ENCODE measurements at regions not wholly inside any gene's neighbourhood (a gene's known extent, or its start where the extent isn't known, plus 50 kb on each side); places are given as distances from the start of the nearest gene placed in this dataset.

DNA sequence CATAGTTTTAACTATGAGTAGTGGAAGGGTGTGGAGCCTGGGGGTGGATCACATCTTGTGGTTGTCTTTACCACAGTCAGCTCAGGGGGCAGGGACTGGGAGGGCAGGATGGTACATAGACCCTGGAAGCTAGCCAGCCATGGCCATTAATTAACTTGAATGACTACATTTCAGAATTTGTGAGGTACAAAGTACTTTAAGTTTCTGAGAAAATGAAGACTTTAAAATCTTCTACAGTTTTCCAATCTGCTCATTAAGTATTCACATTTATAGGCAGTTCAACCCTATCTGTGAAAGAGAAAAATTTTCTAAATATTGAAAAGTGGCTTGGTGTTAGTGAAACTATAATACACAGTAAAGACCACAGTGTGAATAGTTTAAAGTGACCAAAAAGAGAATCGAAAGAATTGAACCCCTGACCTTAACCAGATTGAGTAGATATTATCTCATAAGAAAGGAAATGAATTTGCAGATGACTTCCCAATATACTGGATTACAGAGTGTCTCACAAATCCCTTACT is 234.2 kb upstream of the MEF2C start:
- Histone ChIP-seq H3K27me3 (ENCODE audit: low read length) (no peaks in the 10 kb centered on the region), H3K9me2 (replicated peaks; ENCODE audit: insufficient read depth, low read length) (no peaks in the 10 kb centered on the region), H3F3A (ENCODE audit: insufficient read depth) (no peaks in the 10 kb centered on the region), H3K27ac (ENCODE audit: low read depth, low read length) (no peak overlapping the region), H3K4me3 (ENCODE audit: insufficient read depth, low read length, poor library complexity, severe bottlenecking) (no peak overlapping the region), H2AFZ (ENCODE audit: low read depth, low read length, severe bottlenecking) (no peak overlapping the region), H3K9ac (ENCODE audit: low read length) (no peak overlapping the region), H3K36me3 (ENCODE audit: low read length) (no peaks in the 10 kb centered on the region), H3K79me2 (ENCODE audit: insufficient read depth, low read length) (no peaks in the 10 kb centered on the region), H3K4me2 (ENCODE audit: low read depth, low read length, poor library complexity, severe bottlenecking) (no peak overlapping the region), H4K20me1 (ENCODE audit: low read depth, low read length) (no peaks in the 10 kb centered on the region), H3K9me3 (ENCODE audit: insufficient read depth, low read length) (no peaks in the 10 kb centered on the region)
- TF ChIP-seq, protein P1, sequence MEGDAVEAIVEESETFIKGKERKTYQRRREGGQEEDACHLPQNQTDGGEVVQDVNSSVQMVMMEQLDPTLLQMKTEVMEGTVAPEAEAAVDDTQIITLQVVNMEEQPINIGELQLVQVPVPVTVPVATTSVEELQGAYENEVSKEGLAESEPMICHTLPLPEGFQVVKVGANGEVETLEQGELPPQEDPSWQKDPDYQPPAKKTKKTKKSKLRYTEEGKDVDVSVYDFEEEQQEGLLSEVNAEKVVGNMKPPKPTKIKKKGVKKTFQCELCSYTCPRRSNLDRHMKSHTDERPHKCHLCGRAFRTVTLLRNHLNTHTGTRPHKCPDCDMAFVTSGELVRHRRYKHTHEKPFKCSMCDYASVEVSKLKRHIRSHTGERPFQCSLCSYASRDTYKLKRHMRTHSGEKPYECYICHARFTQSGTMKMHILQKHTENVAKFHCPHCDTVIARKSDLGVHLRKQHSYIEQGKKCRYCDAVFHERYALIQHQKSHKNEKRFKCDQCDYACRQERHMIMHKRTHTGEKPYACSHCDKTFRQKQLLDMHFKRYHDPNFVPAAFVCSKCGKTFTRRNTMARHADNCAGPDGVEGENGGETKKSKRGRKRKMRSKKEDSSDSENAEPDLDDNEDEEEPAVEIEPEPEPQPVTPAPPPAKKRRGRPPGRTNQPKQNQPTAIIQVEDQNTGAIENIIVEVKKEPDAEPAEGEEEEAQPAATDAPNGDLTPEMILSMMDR (IDR thresholded peaks at IDR 0.05; ENCODE audit: insufficient read depth, low read length, poor library complexity, severe bottlenecking), result no peak
- no peak for TF ChIP-seq EZH2phosphoT487 (conservative IDR thresholded peaks at IDR 0.05; ENCODE audit: low read length)

DNA sequence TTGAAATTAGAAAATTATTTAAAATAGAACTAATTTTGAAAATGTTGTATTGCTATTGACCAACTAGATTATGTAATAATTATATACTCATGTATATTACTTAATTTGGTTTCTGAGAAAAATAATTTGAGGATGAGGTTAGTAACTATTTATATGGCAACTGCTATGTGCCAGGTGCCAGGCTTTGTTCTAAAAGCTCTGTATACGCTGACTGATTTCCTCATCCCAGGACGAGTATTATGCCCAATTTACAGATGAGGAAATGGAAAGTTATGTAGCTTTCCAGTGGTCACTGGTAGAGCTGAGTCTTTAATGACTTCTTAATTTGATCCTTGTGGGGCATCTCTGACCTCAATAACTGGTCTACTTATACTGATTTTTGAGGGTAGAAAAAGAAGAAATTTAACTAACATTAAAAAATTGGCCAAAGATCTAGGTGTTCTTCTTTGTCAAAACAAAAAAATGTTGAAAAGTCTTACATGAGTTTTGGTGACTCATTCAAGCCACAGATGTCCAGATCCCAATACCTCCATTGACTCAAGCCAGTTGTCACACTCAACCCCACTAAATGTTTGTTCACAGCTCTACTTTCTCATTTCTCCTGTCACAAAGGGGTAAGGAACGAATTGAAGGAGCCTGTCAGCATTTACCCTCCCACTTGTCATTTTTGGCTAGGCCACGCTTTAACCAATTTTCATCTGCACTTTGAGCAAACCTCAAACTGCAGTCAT is 228.1 kb upstream of the MEF2C start:
- H3K27me3 ChIP-seq (ENCODE audit: low read length), result no peaks in the 10 kb centered on the region
- no peak overlapping the region for H2AFZ ChIP-seq (ENCODE audit: low read depth, low read length, severe bottlenecking)
- no peaks in the 10 kb centered on the region for H3F3A ChIP-seq (ENCODE audit: insufficient read depth)
- H3K9me3 ChIP-seq (ENCODE audit: insufficient read depth, low read length), result no peaks in the 10 kb centered on the region
- H3K79me2 ChIP-seq (ENCODE audit: insufficient read depth, low read length), result no peaks in the 10 kb centered on the region
- no peaks in the 10 kb centered on the region for H3K36me3 ChIP-seq (ENCODE audit: low read length)
- H3K4me2 ChIP-seq (ENCODE audit: low read depth, low read length, poor library complexity, severe bottlenecking), result no peak overlapping the region
- H4K20me1 ChIP-seq (ENCODE audit: low read depth, low read length), result no peaks in the 10 kb centered on the region
- no peak overlapping the region for H3K27ac ChIP-seq (ENCODE audit: low read depth, low read length)
- no peak overlapping the region for H3K4me3 ChIP-seq (ENCODE audit: insufficient read depth, low read length, poor library complexity, severe bottlenecking)
- no peaks in the 10 kb centered on the region for H3K9me2 ChIP-seq (replicated peaks; ENCODE audit: insufficient read depth, low read length)
- no peak for TF ChIP-seq EZH2phosphoT487 (conservative IDR thresholded peaks at IDR 0.05; ENCODE audit: low read length)
- TF ChIP-seq, protein P1 (IDR thresholded peaks at IDR 0.05; ENCODE audit: insufficient read depth, low read length, poor library complexity, severe bottlenecking), result no peak
- no peak overlapping the region for H3K9ac ChIP-seq (ENCODE audit: low read length)

DNA sequence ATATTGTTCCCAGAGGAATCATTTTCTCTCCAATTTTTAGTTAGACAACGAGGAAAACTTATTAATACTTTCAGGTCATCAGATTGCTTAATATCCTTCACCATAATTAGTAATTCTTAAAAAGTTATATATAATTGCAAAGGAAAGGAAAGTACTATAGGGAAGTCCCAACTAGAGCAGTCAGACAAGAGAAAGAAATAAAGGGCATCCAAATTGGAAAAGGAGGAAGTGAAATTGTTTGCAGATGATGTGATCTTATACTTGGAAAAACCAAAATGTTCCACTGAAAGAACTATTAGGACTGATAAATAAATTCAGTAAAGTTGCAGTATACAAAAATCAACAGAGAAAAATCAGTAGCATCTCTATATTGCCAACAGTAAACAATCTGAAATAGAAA is 223.5 kb upstream of the MEF2C start:
- no peak overlapping the region for H3K4me2 ChIP-seq (ENCODE audit: low read depth, low read length, poor library complexity, severe bottlenecking)
- H3K4me3 ChIP-seq (ENCODE audit: insufficient read depth, low read length, poor library complexity, severe bottlenecking), result no peak overlapping the region
- H3K79me2 ChIP-seq (ENCODE audit: insufficient read depth, low read length), result no peaks in the 10 kb centered on the region
- H4K20me1 ChIP-seq (ENCODE audit: low read depth, low read length), result no peaks in the 10 kb centered on the region
- no peaks in the 10 kb centered on the region for H3K36me3 ChIP-seq (ENCODE audit: low read length)
- TF ChIP-seq, protein P1 (IDR thresholded peaks at IDR 0.05; ENCODE audit: insufficient read depth, low read length, poor library complexity, severe bottlenecking), result no peak
- TF ChIP-seq EZH2phosphoT487 (conservative IDR thresholded peaks at IDR 0.05; ENCODE audit: low read length), result no peak
- H3K27me3 ChIP-seq (ENCODE audit: low read length), result no peaks in the 10 kb centered on the region
- H3K9me3 ChIP-seq (ENCODE audit: insufficient read depth, low read length), result no peaks in the 10 kb centered on the region
- H3K9me2 ChIP-seq (replicated peaks; ENCODE audit: insufficient read depth, low read length), result no peaks in the 10 kb centered on the region
- H3K27ac ChIP-seq (ENCODE audit: low read depth, low read length), result no peak overlapping the region
- no peaks in the 10 kb centered on the region for H3F3A ChIP-seq (ENCODE audit: insufficient read depth)
- no peak overlapping the region for H2AFZ ChIP-seq (ENCODE audit: low read depth, low read length, severe bottlenecking)
- H3K9ac ChIP-seq (ENCODE audit: low read length), result no peak overlapping the region

Data from SU-DHL-6 (cell line).